ENCODE measurements at regions not wholly inside any gene's neighbourhood (a gene's known extent, or its start where the extent isn't known, plus 50 kb on each side); places are given as distances from the start of the nearest gene placed in this dataset.

- TF ChIP-seq EZH2phosphoT487 (IDR thresholded peaks at IDR 0.05) (no peak), CTCF (IDR thresholded peaks at IDR 0.05) (no peak), EZH2 (IDR thresholded peaks at IDR 0.05) (no peak)
Measured at GRCh38 chr1:244330318-244330625, 121.4 kb downstream of the ADSS2 start.

All from neural progenitor cell (in vitro differentiated cells).